GM21825 (cell line): ENCODE measurements at regions not wholly inside any gene's neighbourhood (a gene's known extent, or its start where the extent isn't known, plus 50 kb on each side); places are given as distances from the start of the nearest gene placed in this dataset.

ENCODE experiments used
- ATAC-seq: cut with Tn5 transposase; IDR thresholded peaks from one replicate; pipeline ENCODE4 v1.9.1; 2021; ENCODE audit warnings: mild to moderate bottlenecking, moderate library complexity; ENCODE audit not compliant: unreplicated experiment

DNA sequence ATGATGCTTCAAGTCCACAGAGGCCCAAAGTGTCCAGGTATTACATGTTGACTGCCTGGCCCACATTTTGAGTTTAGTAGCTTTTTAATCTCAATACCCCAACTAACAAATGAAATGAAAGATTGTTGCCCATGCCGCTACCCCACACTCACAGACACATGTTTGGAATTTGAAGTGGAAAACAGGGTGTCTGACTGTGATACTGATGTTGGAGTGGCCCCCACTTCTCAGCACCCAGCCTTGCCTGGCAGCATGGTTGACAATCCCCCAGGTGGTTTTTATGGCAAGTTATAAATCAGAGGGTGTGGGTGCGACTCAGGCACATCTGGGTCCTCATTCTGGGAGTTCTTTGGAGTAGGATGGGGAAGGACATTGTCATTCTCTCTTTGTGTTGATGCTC is 314.7 kb upstream of the ZNF32 start:
- no peak for ATAC-seq

DNA sequence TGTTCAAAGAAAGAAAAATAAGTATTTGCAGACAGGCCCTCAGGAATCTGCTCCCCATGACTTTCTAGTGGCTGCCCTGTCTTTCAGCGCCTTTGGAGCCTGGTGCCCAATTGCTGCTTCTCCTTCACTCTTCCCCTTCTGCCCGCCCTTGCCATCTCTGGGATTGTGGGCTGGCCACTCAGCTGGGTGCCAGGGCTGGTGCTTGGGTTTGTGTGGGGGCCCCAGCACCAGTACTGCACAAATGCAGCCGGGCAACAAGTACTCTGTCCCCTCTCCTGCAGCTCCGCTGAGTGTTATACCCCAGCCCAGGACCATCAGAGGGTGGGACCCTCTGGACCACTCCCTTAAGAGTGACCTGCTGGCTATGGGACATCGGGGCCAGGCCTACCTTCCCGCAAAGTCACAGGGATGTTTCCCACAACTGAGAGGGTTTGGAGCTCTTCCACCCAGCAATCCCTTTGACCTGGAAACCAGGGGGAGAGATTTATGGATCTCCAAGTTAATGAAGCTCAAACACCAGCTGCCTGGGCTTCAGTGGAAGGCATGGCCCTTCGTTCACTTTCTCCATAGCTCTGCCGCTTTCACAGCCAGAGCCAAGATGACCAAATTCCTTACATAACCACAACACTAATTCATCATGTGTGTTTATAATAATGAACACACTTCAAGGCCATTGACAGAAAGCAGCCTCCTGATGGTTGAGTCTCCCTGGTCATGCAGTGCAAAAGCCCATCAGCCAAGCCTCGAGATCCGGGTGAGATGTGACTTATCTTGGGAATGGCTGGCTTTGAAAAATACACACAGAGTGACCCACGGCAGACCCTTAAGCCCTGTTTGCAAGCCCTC is 313.9 kb upstream of the ZNF32 start:
- ATAC-seq: no peak

DNA sequence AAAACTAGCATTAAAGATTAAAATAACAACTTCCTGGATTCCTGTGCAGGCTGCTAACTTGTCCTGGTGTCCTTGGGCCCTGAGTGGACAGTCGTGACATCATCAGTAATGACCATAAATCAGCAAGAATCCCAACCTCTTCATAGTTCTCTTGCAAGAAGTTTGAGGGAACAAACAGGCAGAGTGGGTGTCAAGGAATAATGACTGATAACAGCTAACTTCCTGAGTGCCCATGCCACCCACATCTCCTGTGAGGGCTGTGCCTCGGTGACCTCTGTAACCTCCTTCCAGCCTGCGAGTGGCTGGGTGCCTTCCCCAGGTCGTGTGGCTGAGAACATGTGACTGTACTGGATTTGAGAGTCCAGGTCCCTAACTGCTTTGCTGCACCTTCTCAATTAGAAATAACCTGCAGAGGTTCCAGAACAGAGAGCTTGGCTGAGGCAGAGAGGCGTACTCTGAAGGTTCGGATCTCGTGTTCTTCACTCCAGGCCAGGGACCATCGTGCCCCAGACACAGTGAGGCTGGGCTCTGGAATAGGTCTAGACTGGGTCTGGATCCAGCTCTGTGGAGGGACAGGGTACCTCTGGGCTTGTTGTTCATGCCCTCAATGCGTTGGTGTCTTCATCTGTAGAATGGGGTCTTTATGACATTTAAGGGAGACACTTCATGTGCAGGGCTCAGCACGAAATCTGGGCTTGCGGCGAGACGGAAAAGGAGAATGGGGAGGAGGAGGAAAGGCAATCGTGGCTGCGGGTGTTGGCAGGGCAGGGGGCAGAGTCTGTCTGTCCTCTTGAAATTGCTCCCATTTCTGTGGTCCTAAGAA is 313.1 kb upstream of the ZNF32 start:
- no peak for ATAC-seq

DNA sequence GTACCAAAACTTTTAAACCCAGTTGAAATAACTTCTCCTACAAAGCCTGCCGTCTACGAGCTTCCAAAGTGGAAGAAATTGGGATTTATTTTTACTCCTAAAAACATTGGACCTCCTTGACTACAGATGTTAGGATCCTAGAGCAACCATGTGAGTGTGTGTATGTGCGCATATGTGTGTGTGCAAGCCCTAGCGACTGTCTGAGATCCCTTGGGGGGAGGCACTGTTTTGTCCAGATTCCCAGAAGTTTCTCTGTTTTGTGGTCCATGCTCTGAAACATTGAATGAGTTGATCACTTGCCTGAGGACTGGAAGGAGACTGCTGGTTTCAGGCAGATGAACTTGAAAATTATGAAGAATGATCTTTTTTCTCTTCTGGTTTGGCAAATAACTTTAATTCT is 312.3 kb upstream of the ZNF32 start:
- ATAC-seq: no peak

DNA sequence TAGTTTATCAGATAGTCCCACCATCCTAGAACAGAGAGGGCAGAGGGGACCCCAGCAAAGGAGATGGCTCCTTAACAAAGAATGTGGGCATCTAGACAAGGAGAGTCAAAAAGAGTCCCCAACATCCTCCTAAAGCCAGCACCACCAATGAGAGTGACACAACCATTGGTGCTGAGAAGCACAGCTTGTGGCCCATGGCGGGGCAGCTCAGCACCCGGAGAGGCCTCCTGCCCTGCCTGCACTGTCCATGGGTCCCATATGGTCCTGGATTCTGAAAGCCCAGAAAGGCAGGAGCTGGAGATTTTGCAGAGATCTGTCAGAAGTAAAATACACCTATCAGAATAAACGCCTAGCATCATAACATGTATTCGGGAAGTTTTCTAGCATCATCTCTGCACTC is 311.8 kb upstream of the ZNF32 start:
- no peak for ATAC-seq

DNA sequence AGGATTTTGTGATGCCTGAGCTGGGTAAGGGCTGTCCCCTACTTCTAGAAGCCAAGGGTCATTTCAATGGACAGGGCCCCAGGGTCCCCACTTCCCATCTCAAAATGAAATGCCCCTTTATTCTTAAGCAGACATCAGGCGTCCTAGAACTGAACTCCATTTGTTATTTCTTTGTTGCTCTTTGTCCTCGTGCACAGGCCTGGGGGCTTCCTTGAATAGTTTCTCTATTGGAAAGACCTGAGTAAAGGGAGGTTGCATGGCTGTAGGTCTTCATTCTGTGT is 311.4 kb upstream of the ZNF32 start:
- no peak for ATAC-seq

DNA sequence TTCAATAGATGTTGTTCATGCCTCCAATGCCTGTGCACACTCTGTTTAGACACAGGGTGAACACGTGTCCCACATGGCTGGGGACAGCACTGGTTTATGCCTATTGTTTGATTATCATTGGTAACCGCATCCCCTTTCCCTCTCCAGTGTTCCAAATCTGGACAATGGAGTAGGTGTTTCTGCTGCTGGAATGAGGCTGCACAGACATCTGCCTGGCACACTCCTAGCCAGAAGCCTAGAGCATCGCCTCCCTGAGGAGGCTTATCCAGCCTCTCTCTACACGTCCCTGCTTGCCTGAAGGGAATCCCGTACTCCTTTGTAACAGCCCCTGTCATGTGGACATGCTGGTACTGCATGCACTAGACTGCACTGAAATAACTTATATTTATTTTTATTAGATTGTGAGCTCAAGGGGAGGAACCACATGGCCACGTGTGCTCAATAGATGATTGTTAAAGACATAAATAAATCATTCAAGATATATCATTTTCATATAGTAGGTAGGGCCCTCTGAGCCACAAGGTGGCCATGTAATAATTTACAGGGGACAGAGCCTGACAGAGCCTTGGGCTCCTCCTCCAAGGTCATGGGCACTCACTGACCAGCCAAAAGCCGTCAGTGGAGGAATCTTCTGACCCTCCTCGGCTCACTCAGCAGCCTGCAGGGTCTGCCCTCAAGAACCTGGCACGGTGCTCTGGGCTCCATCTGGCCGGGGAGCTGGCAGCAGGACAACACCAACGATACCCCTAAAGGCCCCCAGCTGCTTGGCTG is 310.9 kb upstream of the ZNF32 start:
- ATAC-seq: no peak

DNA sequence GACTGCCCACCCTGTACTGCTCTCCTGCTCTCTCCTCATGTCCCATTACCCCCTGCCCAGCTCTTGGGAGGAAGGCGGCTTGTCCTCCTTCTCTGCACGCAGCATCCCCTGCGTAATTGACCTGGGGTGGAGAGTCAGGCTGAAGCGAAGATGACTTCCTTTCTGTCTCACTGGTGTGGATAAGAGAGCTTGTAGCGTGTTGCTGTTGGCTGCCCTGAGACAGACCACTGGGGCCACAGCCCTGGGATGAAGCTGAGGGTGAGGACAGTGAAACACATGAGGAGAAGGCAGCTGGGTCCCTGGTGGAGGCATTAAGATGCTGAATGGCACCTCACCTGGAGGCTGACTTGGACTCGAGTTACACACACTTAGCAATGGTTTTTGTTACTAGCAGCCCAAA is 310.3 kb upstream of the ZNF32 start:
- ATAC-seq: no peak

DNA sequence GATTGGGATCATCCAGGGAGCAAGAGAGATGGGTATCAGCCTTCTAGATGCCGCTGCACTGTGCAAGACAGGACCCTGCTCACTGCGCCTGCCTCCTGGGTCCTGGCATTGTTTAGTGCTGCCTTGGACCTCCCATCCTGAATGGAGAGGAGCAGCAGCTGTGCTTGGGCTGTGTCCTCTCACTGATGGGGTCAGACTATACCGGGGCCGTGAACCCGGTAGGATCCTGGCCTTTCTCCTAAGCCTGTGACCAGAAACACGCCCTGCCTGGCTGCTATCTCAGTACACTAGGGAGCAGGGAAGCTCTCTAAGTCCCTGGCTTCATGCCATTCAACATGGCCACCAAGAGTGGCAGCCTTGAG is 309.4 kb upstream of the ZNF32 start:
- ATAC-seq: no peak

DNA sequence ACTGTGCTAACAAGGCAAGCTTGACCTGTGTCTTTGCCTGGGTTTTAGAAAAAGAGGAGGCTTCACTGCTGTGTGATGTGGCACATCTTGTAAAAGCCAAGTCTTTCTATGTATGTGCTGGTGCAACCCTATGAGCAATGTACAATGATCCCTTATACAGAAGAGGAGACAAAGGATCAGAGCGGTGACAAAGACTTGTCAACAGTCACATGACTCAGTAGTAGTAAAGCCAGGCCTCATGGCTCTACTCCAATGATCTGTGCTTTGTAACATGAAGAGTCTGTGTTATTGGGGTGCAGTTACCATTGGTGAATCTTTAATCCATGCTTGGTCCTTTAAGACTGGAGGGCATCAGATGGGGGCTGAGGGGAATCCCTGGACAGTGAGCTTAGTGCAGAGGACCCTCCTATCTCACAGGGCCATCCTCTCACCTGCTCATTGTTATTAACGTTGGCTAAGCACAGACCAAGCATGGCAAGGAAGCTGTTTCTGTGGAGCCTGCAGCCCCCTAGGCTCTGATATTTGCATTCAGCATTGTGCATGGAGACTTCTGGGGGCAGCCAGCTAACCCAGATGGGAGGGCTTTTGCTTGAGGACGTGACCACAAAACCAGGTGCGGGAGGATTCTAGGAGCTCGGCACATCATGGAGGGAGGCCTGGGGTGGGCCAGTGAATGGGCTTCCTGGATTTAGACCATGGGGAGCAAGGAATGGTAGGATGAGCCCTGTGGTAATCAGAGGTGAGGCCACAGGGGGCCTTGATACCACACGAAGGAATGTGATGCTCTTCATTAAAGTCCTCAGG is 308.8 kb upstream of the ZNF32 start:
- no peak for ATAC-seq

DNA sequence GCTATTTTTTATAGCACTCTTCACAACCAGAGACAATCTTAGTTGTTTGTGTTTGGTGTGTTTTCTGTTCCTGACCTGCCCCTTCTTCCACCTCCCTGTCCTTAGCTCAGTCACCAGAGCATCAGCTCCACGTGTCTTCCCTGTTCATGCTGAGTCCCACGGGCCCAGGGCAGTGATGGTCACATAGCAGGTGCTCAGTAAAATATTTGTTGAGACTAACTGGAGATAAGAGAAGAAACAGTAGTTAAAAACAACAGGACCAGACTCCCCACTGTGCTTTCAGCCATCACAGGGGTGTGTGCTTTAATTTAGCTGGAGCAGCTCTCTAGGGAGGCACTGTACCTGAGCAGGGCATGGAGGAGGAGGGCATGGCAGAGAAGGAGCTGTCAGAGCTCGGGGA is 307.3 kb upstream of the ZNF32 start:
- ATAC-seq: no peak

DNA sequence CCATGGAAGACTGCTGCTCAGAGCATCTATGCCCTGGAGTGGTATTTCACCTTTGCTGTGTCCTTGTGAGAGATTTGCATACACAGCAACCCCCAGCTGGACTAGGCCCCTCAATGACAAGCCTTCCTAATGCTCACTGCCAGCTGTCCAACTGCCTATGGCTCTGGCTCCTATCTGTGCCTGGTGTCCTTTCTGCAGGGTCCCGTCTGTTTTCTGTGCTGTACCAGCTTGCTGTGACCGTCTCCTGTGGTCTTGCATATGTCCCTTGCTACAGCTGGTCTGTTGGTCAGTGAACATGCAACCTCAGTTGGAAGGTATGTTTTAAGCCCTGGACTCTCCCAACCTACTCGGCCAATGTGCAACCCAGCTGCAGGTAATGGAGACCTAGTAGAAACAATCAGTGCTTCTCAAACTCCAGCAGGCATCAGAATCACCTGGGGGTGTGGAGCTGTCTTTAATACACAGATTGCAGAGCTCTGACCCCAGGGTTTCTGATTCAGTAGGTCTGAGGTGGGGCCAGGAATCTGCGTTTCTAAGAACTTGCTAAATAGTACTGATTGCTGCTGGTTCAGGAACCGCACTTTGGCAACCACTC is 306.4 kb upstream of the ZNF32 start:
- ATAC-seq: no peak

DNA sequence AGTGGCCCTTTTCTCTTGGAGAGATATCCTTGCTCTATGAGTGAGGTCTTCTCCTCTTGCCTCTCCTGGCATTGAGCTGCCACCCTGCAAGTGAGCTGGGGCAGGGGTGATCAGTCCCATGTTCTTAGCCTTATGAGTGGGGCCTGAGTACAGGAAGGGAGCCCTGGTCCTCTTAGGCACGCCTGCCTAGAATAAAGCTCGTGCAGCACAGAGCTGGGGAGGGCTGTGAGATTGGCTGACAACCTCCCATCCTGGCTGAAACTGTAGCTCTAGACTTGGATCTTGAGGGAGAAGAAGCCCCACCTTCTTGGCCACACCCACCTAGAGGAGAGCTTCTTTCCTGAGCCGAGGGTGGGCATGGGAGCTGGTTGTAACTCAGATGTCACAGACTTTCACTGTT is 305.0 kb upstream of the ZNF32 start:
- ATAC-seq: no peak

DNA sequence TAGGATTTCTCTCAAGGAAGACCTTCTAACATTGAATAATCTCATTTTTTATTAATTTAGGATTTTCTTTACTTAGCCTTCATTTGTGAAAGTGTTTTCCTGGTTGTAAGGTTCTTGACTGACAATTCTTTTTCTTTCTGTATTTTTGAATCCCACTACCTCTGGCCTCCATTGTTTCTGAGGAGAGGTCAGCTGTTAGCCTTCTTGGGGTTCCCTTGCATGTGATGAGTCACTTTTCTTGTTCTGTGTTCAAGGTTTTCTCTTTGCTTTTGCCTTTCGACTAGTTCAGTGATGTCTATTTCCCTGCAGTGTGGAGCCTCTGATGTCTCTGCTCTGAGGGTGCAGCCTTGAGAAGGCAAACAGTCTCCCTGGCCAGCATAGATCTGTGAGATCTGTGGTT is 304.1 kb upstream of the ZNF32 start:
- no peak for ATAC-seq

DNA sequence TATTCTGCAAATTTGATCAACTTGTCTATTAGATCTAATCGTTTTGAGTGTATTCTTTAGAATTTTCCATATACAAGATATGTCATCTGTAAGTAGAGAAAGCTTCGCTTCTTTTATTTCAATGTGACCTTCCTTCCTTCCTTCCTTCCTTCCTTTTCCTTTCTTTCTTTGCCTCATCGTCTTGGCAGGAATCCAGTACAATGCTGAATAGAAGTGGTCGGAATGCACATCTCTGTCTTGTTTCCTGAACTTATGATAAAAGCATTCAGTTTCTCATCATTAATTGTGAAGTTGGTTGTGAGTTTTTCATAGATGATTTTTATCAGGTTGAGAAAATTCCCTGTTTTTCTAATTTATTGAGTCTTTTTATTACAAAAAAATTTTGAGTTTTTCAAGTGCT is 300.7 kb upstream of the ZNF32 start:
- no peak for ATAC-seq

DNA sequence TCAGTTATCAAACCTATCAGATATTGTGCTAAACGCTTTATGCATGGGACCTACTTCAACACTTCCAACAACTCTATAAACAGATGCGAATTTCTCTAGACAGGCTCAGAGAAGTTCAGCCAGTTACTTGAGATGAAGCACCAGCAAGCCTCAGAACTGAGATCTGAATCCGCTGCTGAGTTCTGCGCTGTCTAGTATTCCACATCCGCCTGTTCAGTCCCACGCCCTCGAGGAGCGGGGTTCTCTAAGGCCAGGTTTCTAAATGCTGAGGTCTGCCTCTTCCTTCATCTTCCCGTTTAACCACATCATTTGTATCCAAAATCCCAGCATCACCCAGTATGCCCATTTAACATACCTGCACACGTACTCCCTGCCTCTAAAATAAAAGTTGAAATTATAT is 297.8 kb upstream of the ZNF32 start:
- no peak for ATAC-seq

DNA sequence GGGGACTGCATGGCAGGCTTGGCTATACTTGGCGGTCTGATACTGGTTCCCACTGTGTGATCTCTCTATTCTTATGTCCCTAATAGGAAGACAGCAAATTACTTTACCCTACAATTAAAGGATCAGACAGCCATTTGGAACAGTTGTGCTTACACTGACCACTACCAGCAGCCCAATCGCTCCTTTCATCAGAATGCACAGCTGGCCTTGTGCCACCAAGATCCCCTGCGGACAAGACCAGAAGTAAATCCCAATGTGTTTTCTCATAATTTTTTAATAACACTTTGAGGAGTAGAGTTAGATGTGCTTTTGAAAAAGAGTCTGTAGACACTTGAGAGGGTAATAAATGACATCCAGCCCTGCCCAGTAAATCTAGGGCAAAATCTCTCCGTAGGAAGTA is 297.2 kb upstream of the ZNF32 start:
- no peak for ATAC-seq

DNA sequence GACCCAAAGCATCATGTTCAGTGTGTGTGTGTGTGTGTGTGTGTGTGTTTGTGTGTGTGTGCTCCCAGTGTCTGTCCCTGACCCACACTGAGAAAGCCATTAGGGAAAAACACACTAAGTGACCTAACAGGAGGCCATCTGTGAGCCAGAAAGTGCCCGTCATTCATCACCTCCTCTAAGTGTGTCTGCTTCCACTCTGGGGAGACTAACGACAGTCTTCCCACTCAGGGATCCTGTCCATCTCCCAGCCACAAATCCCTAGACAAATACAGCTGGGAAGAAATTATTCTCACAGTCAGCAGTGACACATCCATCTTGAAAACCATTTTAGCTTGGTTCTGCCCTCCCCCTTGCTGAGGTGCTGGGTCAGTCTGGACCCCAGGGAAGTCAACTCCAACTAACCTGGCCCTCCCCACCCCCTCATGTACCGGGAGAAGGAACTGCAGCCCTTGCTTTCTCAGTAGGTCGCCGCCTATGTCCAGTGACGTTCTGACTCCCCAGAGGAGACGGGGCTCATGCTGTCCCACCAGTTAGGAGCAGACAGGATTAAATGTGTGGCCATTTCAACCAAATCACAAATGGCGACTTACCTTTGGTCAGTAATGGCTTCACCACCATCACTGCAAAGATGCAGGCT is 296.5 kb upstream of the ZNF32 start:
- ATAC-seq: no peak

DNA sequence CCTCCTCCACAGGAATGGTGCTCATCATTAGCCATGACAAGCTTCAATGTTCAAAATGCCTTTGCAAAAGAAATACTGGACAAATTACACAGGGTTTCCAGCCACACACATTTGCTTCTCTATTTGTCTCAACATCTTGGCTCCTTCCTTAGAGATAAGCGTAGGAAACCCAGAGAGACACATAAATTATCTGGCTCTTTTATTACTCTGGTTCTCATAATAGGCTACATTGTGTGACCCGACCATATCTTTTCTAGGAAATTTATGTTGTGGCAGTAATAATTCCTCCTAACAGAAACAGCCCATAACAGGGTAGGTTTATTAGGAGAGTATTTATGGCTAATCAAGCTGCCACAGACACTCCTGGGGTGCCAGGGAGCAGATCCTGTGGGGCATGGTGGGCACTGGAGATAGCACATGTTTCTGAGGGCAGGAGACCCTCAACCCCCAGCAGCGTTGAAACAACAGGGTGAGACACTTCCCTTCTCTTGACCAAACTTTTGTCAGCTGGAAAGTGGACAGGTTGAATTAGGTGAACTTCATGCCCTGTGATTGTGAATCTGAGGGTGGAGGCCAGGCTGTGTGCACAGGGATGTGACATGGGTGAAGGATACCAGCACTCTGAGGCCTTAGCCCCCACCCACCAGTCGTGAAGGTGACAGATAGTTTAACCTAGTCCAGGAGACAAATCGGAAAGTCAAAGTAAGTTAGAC is 295.9 kb upstream of the ZNF32 start:
- no peak for ATAC-seq
